HCT116 (cell line): ENCODE measurements at regions not wholly inside any gene's neighbourhood (a gene's known extent, or its start where the extent isn't known, plus 50 kb on each side); places are given as distances from the start of the nearest gene placed in this dataset.

Source experiments
- ATAC-seq: fragments of 200-7000 bp; cut with Tn5 transposase; 2 replicates; pipeline ENCODE4 v1.9.1; 2020; ENCODE audit warnings: mild to moderate bottlenecking, moderate library complexity
- BruUV-seq: library from RNA; stranded (reverse); fragments of 400-500 nt; replicated peaks from 2 replicates; lab custom pipeline; 2021; lab: Mats Ljungman, UMichigan
- CTCF ChIA-PET: fragments of 300-600 bp; sonication (Branson Sonifier 250); formaldehyde crosslinking; loops from one replicate; lab custom pipeline; 2021; ENCODE audit warnings: antibody characterized with exemption; lab: Charles Lee
- POLR2A ChIA-PET: fragments of 300-600, 350-600 bp; sonication (Branson Sonifier 250); formaldehyde crosslinking; loops from one replicate; lab custom pipeline; 2021; ENCODE audit warnings: antibody characterized with exemption; lab: Charles Lee
- RAD21 ChIA-PET, 2 experiments: fragments of 300-600 bp; sonication (Branson Sonifier 250); formaldehyde crosslinking; loops; one replicate each; lab custom pipeline; 2023; ENCODE audit warnings: low total read pairs in 2 of 2; ENCODE audit not compliant: uncharacterized antibody in 2 of 2, unreplicated experiment in 2 of 2, low non-redundant PET in 1 of 2; lab: Charles Lee
- DNase-seq: peaks from one replicate; pipeline ENCODE4 v3.0.0-alpha.2; 2010; ENCODE audit warnings: low read depth, low spot score
- H2AFZ ChIP-seq: fragments of 200-600 bp; shearing (Covaris generic), sonication (generic); 2 replicates; pipeline ENCODE4 v1.6.1; 2017; ENCODE audit warnings: low read depth, mixed run types, mixed read lengths, antibody characterized with exemption, low read length; ENCODE audit not compliant: poor library complexity, severe bottlenecking
- H3K27ac ChIP-seq: 2 replicates; pipeline ENCODE4 v1.5.1; 2012; ENCODE audit warnings: low read depth, low read length
- H3K27me3 ChIP-seq: fragments of 200-600 bp; sonication (generic); 2 replicates; pipeline ENCODE4 v1.6.1; 2016; ENCODE audit warnings: mixed run types, low read length, mixed read lengths; ENCODE audit not compliant: insufficient read depth
- H3K36me3 ChIP-seq, 2 experiments: fragments of 200-500 bp in 1 of 2; fragments of 200-600 bp in 1 of 2; sonication (Bioruptor generic) in 1 of 2; sonication (generic) in 1 of 2; 2 replicates each; pipeline versions ENCODE4 v1.5.1 to v1.6.1; 2014 to 2016; ENCODE audit warnings: low read length in 2 of 2, inconsistent platforms in 1 of 2, mixed read lengths in 1 of 2, mixed run types in 1 of 2; ENCODE audit not compliant: insufficient read depth in 2 of 2, control insufficient read depth in 1 of 2
- H3K4me1 ChIP-seq, 2 experiments: fragments of 200-600 bp in 1 of 2; sonication (generic) in 1 of 2; 2 replicates each; pipeline versions ENCODE4 v1.5.1 to v1.6.1; 2012 to 2017; ENCODE audit warnings: low read length in 2 of 2, inconsistent platforms in 1 of 2, mild to moderate bottlenecking in 1 of 2, mixed read lengths in 1 of 2, mixed run types in 1 of 2, moderate library complexity in 1 of 2; ENCODE audit not compliant: insufficient read depth in 2 of 2, control insufficient read depth in 1 of 2
- H3K4me2 ChIP-seq: fragments of 200-600 bp; sonication (generic); 2 replicates; pipeline ENCODE4 v1.6.1; 2017; ENCODE audit warnings: mixed run types, low read length, mixed read lengths
- H3K4me3 ChIP-seq, 2 experiments: fragments of 200-600 bp in 1 of 2; sonication (generic) in 1 of 2; replicated peaks in 1 of 2; 2 replicates each; pipeline ENCODE4 v1.5.1; 2011 to 2016; ENCODE audit warnings: low read length in 2 of 2, control low read depth in 1 of 2, low read depth in 1 of 2, mild to moderate bottlenecking in 1 of 2, mixed read lengths in 1 of 2, mixed run types in 1 of 2
- H3K79me2 ChIP-seq: fragments of 200-600 bp; sonication (generic); 2 replicates; pipeline ENCODE4 v1.6.1; 2017; ENCODE audit warnings: mild to moderate bottlenecking, mixed run types, low read length, moderate library complexity, mixed read lengths; ENCODE audit not compliant: insufficient read depth
- H3K9ac ChIP-seq: fragments of 200-600 bp; sonication (generic); 2 replicates; pipeline ENCODE4 v1.6.1; 2016; ENCODE audit warnings: low read length, mixed read lengths
- H3K9me2 ChIP-seq: fragments of 200-600 bp; sonication (generic), shearing (Covaris generic); 2 replicates; pipeline ENCODE4 v1.6.1; 2017; ENCODE audit warnings: mixed run types, mild to moderate bottlenecking, moderate library complexity; ENCODE audit not compliant: insufficient read depth
- H3K9me3 ChIP-seq, 2 experiments: fragments of 200-500 bp in 1 of 2; fragments of 200-600 bp in 1 of 2; sonication (Bioruptor generic) in 1 of 2; sonication (generic) in 1 of 2; 2 replicates each; pipeline ENCODE4 v1.6.1; 2014 to 2017; ENCODE audit warnings: low read length in 2 of 2, mixed read lengths in 2 of 2, inconsistent platforms in 1 of 2, low read depth in 1 of 2, mild to moderate bottlenecking in 1 of 2, mixed run types in 1 of 2, moderate library complexity in 1 of 2; ENCODE audit not compliant: control insufficient read depth in 1 of 2, insufficient read depth in 1 of 2
- H4K20me1 ChIP-seq: fragments of 200-600 bp; sonication (generic), shearing (Covaris generic); 2 replicates; pipeline ENCODE4 v1.6.1; 2017; ENCODE audit warnings: mixed run types, mild to moderate bottlenecking, moderate library complexity; ENCODE audit not compliant: insufficient read depth
- CBX3 ChIP-seq: IDR thresholded peaks from 2 replicates; pipeline ENCODE4 v1.6.1; 2012; ENCODE audit warnings: low read depth
- EGR1 ChIP-seq: IDR thresholded peaks from 2 replicates; pipeline ENCODE4 v1.6.1; 2012; ENCODE audit warnings: low read depth
- EZH2 ChIP-seq: fragments of 200-600 bp; sonication (generic); IDR thresholded peaks from 2 replicates; pipeline ENCODE4 v1.6.1; 2017; ENCODE audit warnings: antibody characterized with exemption, mixed run types
- EZH2phosphoT487 ChIP-seq: fragments of 200-600 bp; IDR thresholded peaks from 2 replicates; pipeline ENCODE4 v1.6.1; 2018; ENCODE audit warnings: antibody characterized with exemption, borderline replicate concordance
- POLR2A ChIP-seq: IDR thresholded peaks from 2 replicates; pipeline ENCODE4 v1.7.0; 2011; ENCODE audit warnings: borderline replicate concordance; ENCODE audit not compliant: insufficient read depth, insufficient read length; ENCODE audit errors: extremely low read depth
- POLR2AphosphoS5 ChIP-seq: IDR thresholded peaks from 2 replicates; pipeline ENCODE4 v1.6.1; 2011; ENCODE audit warnings: mild to moderate bottlenecking, low read depth, low read length, moderate library complexity
- SIN3A ChIP-seq: IDR thresholded peaks from 2 replicates; pipeline ENCODE4 v1.6.1; 2012; ENCODE audit warnings: low read depth
- YY1 ChIP-seq: IDR thresholded peaks from 2 replicates; pipeline ENCODE4 v1.6.1; 2011; ENCODE audit warnings: low read length, low read depth, moderate library complexity, mild to moderate bottlenecking; ENCODE audit not compliant: insufficient replicate concordance; ENCODE audit errors: extremely low read depth
- ZNF274 ChIP-seq: fragments of 200-500 bp; sonication (Bioruptor generic); IDR thresholded peaks from 2 replicates; pipeline ENCODE4 v1.6.1; 2014; ENCODE audit warnings: mild to moderate bottlenecking, low read depth, low read length, inconsistent platforms
- intact Hi-C: fragments of 100-400 bp; cut with micrococcal nuclease; formaldehyde crosslinking; loops from 2 replicates; pipeline ENCODE4 v1.10.0; 2022
- TF ChIP-seq, protein P1 (sequence below): IDR thresholded peaks from 2 replicates; pipeline ENCODE4 v1.6.1; 2011; ENCODE audit warnings: mild to moderate bottlenecking, low read length, moderate library complexity; ENCODE audit not compliant: insufficient replicate concordance; ENCODE audit errors: extremely low read depth
- TF ChIP-seq, protein P2 (sequence below), 3 experiments: fragments of 200-600 bp in 1 of 3; sonication (generic) in 1 of 3; IDR thresholded peaks in 2 of 3; conservative IDR thresholded peaks in 1 of 3; 2 replicates each; pipeline ENCODE4 v1.5.1; 2012 to 2017; ENCODE audit warnings: low read depth in 2 of 3, low read length in 2 of 3, antibody characterized with exemption in 1 of 3, borderline replicate concordance in 1 of 3, control low read depth in 1 of 3, mild to moderate bottlenecking in 1 of 3, mixed read lengths in 1 of 3, mixed run types in 1 of 3, moderate library complexity in 1 of 3; ENCODE audit not compliant: insufficient read depth in 1 of 3
- TF ChIP-seq, protein P3 (sequence below): IDR thresholded peaks from 2 replicates; pipeline ENCODE4 v1.6.1; 2012

DNA sequence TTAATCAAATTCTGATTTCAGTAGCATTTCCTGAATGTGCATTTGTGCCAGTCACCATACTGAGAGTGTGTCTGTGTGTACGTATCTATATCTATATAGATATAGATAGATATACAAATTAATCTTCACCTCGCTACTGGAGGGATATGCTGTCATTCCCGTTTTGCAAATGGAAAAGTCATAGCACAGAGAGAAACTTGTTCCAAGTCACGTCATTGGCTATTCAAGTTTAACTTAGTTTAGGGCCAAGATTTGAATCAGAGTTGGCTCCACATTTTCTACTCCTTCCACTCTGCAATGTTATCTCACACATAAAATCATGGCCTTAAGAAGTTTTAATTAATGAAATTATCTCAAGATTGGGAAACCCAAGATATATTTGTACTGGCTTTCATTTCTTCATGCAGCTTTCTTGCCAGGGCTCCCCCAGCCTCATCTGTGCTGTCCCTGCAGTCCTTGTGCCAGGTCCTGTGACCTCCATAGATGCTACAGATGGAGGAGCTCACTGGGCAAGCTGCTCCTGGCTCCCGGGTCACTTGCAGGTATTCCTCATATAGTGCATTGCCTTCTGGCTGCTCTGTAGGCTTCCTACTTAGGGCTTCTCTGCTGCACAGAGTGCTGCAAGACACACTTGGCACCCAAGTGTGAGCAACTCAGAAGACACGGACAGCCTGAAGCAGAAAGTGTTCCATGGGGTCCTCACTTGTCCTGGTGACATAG lies 245.8 kb downstream of the KCNS3 start:
- H3K9me2 ChIP-seq, result no peaks in the 10 kb centered on the region
- H4K20me1 ChIP-seq, result no peaks in the 10 kb centered on the region
- no peak for DNase-seq
- RAD21 ChIA-PET, result no interaction called here
- peaks cover 38% of the 10 kb centered on the region; the same call in 1 of the 2 replicates for H3K27me3 ChIP-seq
- no peaks in the 10 kb centered on the region for H3K9me3 ChIP-seq
- intact Hi-C loops, result no loop called here
- H3K36me3 ChIP-seq, result no peaks in the 10 kb centered on the region
- H2AFZ ChIP-seq, result no peak overlapping the region
- BruUV-seq, result no TSS peak
- no peak overlapping the region for H3K4me3 ChIP-seq
- no peaks in the 10 kb centered on the region for H3K4me1 ChIP-seq
- H3K9ac ChIP-seq, result no peak overlapping the region
- TF ChIP-seq YY1 (no peak), POLR2AphosphoS5 (no peak), POLR2A (no peak), CBX3 (no peak), EGR1 (no peak), SIN3A (no peak), EZH2 (no peak), ZNF274 (no peak), EZH2phosphoT487 (no peak)
- TF ChIP-seq, protein P1, sequence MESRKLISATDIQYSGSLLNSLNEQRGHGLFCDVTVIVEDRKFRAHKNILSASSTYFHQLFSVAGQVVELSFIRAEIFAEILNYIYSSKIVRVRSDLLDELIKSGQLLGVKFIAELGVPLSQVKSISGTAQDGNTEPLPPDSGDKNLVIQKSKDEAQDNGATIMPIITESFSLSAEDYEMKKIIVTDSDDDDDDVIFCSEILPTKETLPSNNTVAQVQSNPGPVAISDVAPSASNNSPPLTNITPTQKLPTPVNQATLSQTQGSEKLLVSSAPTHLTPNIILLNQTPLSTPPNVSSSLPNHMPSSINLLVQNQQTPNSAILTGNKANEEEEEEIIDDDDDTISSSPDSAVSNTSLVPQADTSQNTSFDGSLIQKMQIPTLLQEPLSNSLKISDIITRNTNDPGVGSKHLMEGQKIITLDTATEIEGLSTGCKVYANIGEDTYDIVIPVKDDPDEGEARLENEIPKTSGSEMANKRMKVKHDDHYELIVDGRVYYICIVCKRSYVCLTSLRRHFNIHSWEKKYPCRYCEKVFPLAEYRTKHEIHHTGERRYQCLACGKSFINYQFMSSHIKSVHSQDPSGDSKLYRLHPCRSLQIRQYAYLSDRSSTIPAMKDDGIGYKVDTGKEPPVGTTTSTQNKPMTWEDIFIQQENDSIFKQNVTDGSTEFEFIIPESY, result no peak
- TF ChIP-seq, protein P2, sequence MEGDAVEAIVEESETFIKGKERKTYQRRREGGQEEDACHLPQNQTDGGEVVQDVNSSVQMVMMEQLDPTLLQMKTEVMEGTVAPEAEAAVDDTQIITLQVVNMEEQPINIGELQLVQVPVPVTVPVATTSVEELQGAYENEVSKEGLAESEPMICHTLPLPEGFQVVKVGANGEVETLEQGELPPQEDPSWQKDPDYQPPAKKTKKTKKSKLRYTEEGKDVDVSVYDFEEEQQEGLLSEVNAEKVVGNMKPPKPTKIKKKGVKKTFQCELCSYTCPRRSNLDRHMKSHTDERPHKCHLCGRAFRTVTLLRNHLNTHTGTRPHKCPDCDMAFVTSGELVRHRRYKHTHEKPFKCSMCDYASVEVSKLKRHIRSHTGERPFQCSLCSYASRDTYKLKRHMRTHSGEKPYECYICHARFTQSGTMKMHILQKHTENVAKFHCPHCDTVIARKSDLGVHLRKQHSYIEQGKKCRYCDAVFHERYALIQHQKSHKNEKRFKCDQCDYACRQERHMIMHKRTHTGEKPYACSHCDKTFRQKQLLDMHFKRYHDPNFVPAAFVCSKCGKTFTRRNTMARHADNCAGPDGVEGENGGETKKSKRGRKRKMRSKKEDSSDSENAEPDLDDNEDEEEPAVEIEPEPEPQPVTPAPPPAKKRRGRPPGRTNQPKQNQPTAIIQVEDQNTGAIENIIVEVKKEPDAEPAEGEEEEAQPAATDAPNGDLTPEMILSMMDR (IDR thresholded peaks at IDR 0.05 in 2 of 3, conservative IDR thresholded peaks at IDR 0.05 in 1 of 3; ENCODE audit: borderline replicate concordance in 1 of 3, insufficient read depth in 1 of 3, low read depth in 2 of 3, low read length in 2 of 3), result no peak
- TF ChIP-seq, protein P3, sequence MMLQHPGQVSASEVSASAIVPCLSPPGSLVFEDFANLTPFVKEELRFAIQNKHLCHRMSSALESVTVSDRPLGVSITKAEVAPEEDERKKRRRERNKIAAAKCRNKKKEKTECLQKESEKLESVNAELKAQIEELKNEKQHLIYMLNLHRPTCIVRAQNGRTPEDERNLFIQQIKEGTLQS, result no peak
- ATAC-seq, result no peak
- no peak overlapping the region for H3K27ac ChIP-seq
- no peaks in the 10 kb centered on the region for H3K79me2 ChIP-seq
- H3K4me2 ChIP-seq, result no peak overlapping the region
- CTCF ChIA-PET, result no interaction called here
- POLR2A ChIA-PET, result no interaction called here
